ENCODE measurements at regions not wholly inside any gene's neighbourhood (a gene's known extent, or its start where the extent isn't known, plus 50 kb on each side); places are given as distances from the start of the nearest gene placed in this dataset.

DNA sequence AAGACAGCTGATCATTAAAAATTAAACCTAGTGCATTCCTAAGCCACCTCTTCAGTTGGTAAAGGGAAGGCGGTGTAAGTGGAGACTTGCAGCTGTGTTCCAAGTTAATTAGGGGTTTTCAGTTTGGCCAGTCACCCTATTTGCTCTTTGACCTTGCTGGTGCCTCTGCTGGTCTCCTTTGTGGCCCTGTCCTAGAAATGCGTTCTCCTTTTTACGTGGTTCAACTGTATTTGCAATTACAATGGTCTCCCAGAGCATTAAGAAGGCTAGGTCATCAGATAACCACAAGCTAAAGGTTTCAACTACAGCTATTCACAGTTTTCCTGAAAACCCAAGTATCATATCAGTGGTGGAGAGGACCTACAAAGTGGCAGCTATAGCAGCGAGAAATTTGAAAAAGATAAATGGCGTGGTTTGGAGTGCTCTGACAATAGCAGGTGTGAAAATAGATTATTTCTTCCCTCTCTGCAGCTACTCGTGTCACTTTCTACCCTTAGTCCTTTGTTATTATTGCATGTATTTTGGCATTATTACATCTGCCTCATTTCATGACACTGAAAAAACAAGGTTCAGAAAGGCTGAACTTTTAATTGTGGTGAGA, 203.5 kb upstream of the TBC1D5 start:
- TF ChIP-seq POLR2AphosphoS5 (IDR thresholded peaks at IDR 0.05; ENCODE audit: low read depth) = no peak
- Histone ChIP-seq H3K4me3 (replicated peaks; ENCODE audit: insufficient read depth, low read length) (no peak overlapping the region), H3K27me3 (ENCODE audit: insufficient read depth, poor library complexity, severe bottlenecking) (no peaks in the 10 kb centered on the region), H3K27ac (replicated peaks) (no peak overlapping the region)
- no peak for DNase-seq (ENCODE audit: low read depth in 1 of 2, low spot score in 1 of 2)

DNA sequence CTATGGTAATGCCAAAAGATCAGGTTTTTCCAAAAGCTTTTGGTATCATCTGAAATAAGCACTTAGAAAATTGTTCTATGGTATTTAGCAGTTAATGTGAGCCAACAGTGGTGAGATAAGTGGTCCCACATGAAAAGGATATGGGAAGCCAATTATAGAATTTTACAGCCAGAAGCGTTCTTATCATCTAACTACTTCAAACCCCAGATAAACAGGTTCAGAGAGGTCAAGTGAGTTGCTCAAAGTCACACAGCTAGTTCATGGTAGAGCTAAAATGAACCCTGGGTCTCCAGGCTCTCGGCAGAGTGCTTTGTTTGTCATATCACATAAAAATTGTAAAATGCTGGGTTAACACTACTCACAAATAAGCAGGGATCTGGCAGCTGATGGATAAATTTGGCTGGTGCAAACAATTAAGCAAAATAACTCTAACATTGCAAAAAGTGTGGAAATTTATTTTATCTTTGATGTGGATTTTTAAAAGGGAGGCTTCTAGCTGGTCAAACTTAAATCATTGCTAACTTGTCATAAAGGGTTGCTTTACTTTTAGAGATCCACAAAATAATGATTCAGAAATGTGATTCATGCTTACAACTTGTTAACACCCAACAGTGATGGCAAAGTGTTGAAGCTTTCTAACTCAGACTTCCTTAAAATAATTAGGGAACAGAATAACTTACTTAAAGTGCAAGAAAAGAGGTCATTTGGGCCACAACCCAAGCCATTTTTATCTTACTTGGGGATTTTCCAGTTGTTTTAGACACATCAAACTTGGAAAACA, 202.8 kb upstream of the TBC1D5 start:
- Histone ChIP-seq H3K27me3 (ENCODE audit: insufficient read depth, poor library complexity, severe bottlenecking) (no peaks in the 10 kb centered on the region), H3K4me3 (replicated peaks; ENCODE audit: insufficient read depth, low read length) (no peak overlapping the region), H3K27ac (replicated peaks) (no peak overlapping the region)
- TF ChIP-seq SPI1 (IDR thresholded peaks at IDR 0.05; ENCODE audit: borderline replicate concordance, low read depth) (peak; percentile 59; the same call in 1 of the 2 replicates), REST (IDR thresholded peaks at IDR 0.05; ENCODE audit: insufficient replicate concordance, low read depth) (no peak)
- DNase-seq (ENCODE audit: low read depth in 1 of 2, low spot score in 1 of 2) = no peak

DNA sequence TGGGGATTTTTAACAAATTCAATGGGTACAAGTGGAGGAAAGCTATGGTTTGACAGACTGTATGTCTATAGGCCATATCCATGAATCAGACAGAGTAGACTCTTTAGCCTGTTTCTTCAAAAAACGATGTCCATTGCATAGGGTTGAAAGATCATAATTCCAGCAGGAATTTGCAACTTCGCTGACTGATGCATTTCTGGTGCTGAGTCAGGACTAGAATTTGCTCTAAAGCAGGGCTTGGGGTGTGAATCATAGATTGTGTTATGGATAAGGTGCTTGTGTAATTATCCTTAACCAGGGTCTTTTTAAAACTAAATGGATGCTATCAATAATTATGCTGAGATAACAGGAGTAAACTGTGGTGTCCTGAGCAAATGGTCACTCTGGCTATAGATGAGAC, 200.4 kb upstream of the TBC1D5 start:
- Histone ChIP-seq H3K4me3 (replicated peaks; ENCODE audit: insufficient read depth, low read length) (no peak overlapping the region), H3K27me3 (ENCODE audit: insufficient read depth, poor library complexity, severe bottlenecking) (no peaks in the 10 kb centered on the region), H3K27ac (replicated peaks) (no peak overlapping the region)
- DNase-seq (ENCODE audit: low read depth in 1 of 2, low spot score in 1 of 2) = no peak
- TF ChIP-seq REST (IDR thresholded peaks at IDR 0.05; ENCODE audit: insufficient replicate concordance, low read depth) (no peak), SPI1 (IDR thresholded peaks at IDR 0.05; ENCODE audit: borderline replicate concordance, low read depth) (no peak), POLR2AphosphoS5 (IDR thresholded peaks at IDR 0.05; ENCODE audit: low read depth) (no peak), GABPA (IDR thresholded peaks at IDR 0.05; ENCODE audit: low read depth) (no peak), CTCF (IDR thresholded peaks at IDR 0.05; ENCODE audit: insufficient read depth, low read length) (no peak)

- H3K27me3 ChIP-seq (ENCODE audit: insufficient read depth, poor library complexity, severe bottlenecking) = no peaks in the 10 kb centered on the region
- H3K4me3 ChIP-seq (replicated peaks; ENCODE audit: insufficient read depth, low read length) = no peak overlapping the region
- no peak for TF ChIP-seq GABPA (IDR thresholded peaks at IDR 0.05; ENCODE audit: low read depth)
- TF ChIP-seq REST (IDR thresholded peaks at IDR 0.05; ENCODE audit: insufficient replicate concordance, low read depth) = no peak
- no peak for TF ChIP-seq CTCF (IDR thresholded peaks at IDR 0.05; ENCODE audit: insufficient read depth, low read length)
- no peak for TF ChIP-seq POLR2AphosphoS5 (IDR thresholded peaks at IDR 0.05; ENCODE audit: low read depth)
- no peak for TF ChIP-seq SPI1 (IDR thresholded peaks at IDR 0.05; ENCODE audit: borderline replicate concordance, low read depth)
- DNase-seq (ENCODE audit: low read depth in 1 of 2, low spot score in 1 of 2) = no peak
- H3K27ac ChIP-seq (replicated peaks) = no peak overlapping the region
These were observed 199.3 kb upstream of the TBC1D5 start for GRCh38 chr3:17941766-17942165.

Measured in HL-60 (cell line).